Heart right ventricle (tissue), 16 donors: ENCODE measurements at regions not wholly inside any gene's neighbourhood (a gene's known extent, or its start where the extent isn't known, plus 50 kb on each side); places are given as distances from the start of the nearest gene placed in this dataset.

Source experiments
- ATAC-seq, 8 donors: fragments of 200-7000 bp; cut with Tn5 transposase; one replicate each; pipeline ENCODE4 v1.9.1; 2020; ENCODE audit warnings: mild to moderate bottlenecking in 8 of 8, moderate library complexity in 8 of 8, moderate number of reproducible peaks in 1 of 8
- DNase-seq, 2 donors: peaks; one replicate each; pipeline ENCODE4 v3.0.0-alpha.2; 2020
- H3K27ac ChIP-seq, 10 donors: fragments of 200-600 bp; sonication (generic) in 2 of 10; one replicate each; pipeline versions ENCODE4 v1.5.0 to v1.8.0; 2020 to 2022; ENCODE audit warnings: mild to moderate bottlenecking in 3 of 10
- H3K27me3 ChIP-seq, 7 donors: fragments of 200-600 bp; one replicate each; pipeline ENCODE4 v1.8.0; 2021 to 2022; ENCODE audit warnings: mild to moderate bottlenecking in 2 of 7
- H3K36me3 ChIP-seq, 9 donors: fragments of 200-600 bp; sonication (generic) in 1 of 9; one replicate each; pipeline versions ENCODE4 v1.5.0 to v1.8.0; 2020 to 2022; ENCODE audit warnings: mild to moderate bottlenecking in 2 of 9
- H3K4me1 ChIP-seq, 9 donors: fragments of 200-600 bp; sonication (generic) in 1 of 9; one replicate each; pipeline versions ENCODE4 v1.5.0 to v1.8.0; 2020 to 2022; ENCODE audit warnings: mild to moderate bottlenecking in 4 of 9
- H3K4me3 ChIP-seq, 10 donors: fragments of 200-600 bp; sonication (generic) in 2 of 10; one replicate each; pipeline versions ENCODE4 v1.5.0 to v1.8.0; 2020 to 2022; ENCODE audit warnings: mild to moderate bottlenecking in 7 of 10, moderate library complexity in 2 of 10
- H3K9me3 ChIP-seq, 11 donors: fragments of 200-600 bp in 10 of 11; sonication (generic) in 2 of 11; one replicate each; pipeline versions ENCODE4 v1.5.0 to v1.8.0; 2013 to 2022; ENCODE audit warnings: mild to moderate bottlenecking in 2 of 11, control low read depth in 1 of 11, moderate library complexity in 1 of 11
- whole genome bisulfite sequencing, 2 donors: extraction: QIAGEN DNeasy Blood & Tissue Kit; methylation state at CpG; one replicate each; pipeline ENCODE4 v1.1.7; 2013; ENCODE audit warnings: inconsistent platforms in 1 of 2; 5-methylcytosine and 5-hydroxymethylcytosine counted together
- intact Hi-C, 10 donors: fragments of 100-400 bp; cut with DNase I; formaldehyde crosslinking; loops; one replicate each; pipeline versions ENCODE4 v1.11.1 to v1.14.2; 2022
- TF ChIP-seq, protein P1 (sequence below), 9 donors: fragments of 200-600 bp; sonication (generic) in 2 of 9; IDR thresholded peaks; one replicate each; pipeline versions ENCODE4 v1.5.0 to v1.8.0; 2021 to 2022; ENCODE audit warnings: antibody characterized with exemption in 9 of 9, mild to moderate bottlenecking in 5 of 9, moderate library complexity in 1 of 9
- donor health status: Arrhythmogenic right ventricular cardiomyopathy.
- donor health status: ischemic (EF 13 %, LVEDD 7.1; RV severe dilation, severe dysfunction).
- donor health status: healthy with polysubstance abuse.
- donor health status: DM: no; HTN: yes; CAD: no.
- donor health status: DM: no; HTN: no; CAD: no.
- donor health status: ischemic (EF 25% LVEDD 6.9; RV normal size, moderate dysfunction).
- donor health status: ischemic (EF 25% LVEDD 5.7; RV mildly dilated, moderate dysfunction).
- donor health status: healthy.
- donor health status: DM: yes; HTN: yes; CAD: no.
- donor health status: Ischemic cardiomyopathy.
- donor health status: ischemic (EF 35%, LVEDD 5.7; RV mildly dilated, moderate dysfunction).
- donor health status: nonischemic (EF 11% LVEDD 7.7; RV severe dilation, severe dysfunction).
- donor health status: DM: yes; HTN: yes; CAD: no.
- donor health status: PGD.
- donor health status: ischemic (EF 29% LVEDD 5.4; RV normal size, mild dysfunction).
- donor health status: nonischemic (EF 23%, LVEDD 6.1; RV moderate dilation, normal function).

- intact Hi-C loops = no loop called here
- Histone ChIP-seq H3K27me3 (peaks cover 0 to 11% (median 1%) of the 10 kb centered on the region in 7 donors), H3K27ac (no peak overlapping the region), H3K4me1 (no peaks in the 10 kb centered on the region), H3K4me3 (no peak overlapping the region), H3K9me3 (no peaks in the 10 kb centered on the region), H3K36me3 (no peaks in the 10 kb centered on the region)
- TF ChIP-seq, protein P1, sequence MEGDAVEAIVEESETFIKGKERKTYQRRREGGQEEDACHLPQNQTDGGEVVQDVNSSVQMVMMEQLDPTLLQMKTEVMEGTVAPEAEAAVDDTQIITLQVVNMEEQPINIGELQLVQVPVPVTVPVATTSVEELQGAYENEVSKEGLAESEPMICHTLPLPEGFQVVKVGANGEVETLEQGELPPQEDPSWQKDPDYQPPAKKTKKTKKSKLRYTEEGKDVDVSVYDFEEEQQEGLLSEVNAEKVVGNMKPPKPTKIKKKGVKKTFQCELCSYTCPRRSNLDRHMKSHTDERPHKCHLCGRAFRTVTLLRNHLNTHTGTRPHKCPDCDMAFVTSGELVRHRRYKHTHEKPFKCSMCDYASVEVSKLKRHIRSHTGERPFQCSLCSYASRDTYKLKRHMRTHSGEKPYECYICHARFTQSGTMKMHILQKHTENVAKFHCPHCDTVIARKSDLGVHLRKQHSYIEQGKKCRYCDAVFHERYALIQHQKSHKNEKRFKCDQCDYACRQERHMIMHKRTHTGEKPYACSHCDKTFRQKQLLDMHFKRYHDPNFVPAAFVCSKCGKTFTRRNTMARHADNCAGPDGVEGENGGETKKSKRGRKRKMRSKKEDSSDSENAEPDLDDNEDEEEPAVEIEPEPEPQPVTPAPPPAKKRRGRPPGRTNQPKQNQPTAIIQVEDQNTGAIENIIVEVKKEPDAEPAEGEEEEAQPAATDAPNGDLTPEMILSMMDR (IDR thresholded peaks at IDR 0.05) = no peak
- ATAC-seq = no peak
- WGBS, 2 donors = 74 to 82% methylated on average over 11 of the region's 11 CpGs
- DNase-seq = no peak
Measured at GRCh38 chr13:111961651-111962192, 105.2 kb upstream of the SOX1 start.

DNA sequence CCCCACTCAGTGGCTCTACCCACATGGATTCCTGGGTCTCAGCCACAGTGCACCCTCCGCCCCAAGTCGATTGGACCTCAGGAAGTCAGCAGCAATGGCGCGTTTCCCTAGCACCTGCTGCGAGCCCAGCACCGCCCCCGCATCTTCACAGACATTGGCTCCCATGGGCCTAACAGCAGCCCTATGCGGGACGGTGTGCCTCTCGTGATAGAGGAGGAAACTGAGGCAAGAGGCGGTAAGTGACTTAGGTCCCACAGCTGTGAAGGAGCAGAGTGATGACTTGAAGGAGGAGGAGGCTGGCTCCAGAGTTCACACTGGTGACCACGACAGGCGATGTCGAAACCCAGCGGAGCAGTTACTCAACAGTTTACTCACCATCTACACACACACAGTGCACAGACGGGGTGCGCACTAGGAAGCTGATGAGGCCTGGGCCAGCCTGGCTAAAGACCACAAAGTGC is 104.5 kb upstream of the SOX1 start:
- intact Hi-C loops = no loop called here
- Histone ChIP-seq H3K4me1 (no peaks in the 10 kb centered on the region), H3K36me3 (no peaks in the 10 kb centered on the region), H3K4me3 (no peak overlapping the region), H3K27ac (no peak overlapping the region), H3K9me3 (no peaks in the 10 kb centered on the region), H3K27me3 (peaks cover 0 to 14% (median 4%) of the 10 kb centered on the region in 7 donors)
- ATAC-seq (peak in 1 of 8 donors; percentile 18), DNase-seq (no peak)
- WGBS, 2 donors = 88 to 89% methylated on average over 17 of the region's 17 CpGs
- TF ChIP-seq, protein P1 (IDR thresholded peaks at IDR 0.05) = no peak

DNA sequence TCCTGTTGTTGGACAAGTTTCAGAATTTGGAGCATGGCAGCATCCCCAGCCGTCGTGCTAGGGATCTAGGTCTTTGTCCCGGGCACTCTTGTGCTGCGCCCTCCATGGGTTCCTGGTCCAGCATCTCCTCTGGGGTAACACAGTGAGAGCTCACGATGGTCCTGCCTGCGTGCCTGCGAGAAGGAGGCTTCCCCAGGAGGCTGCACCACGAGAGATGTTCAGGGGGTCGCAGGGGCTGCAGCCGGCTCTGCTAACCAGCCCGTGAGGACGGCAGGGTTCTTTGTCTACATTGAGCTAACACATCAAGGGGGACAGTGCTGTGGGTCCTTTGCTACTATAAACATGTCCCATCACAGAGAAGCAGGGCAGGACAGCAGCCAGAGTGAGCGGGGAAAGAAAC is 103.9 kb upstream of the SOX1 start:
- 90 to 92% methylated on average over 13 of the region's 13 CpGs for WGBS, 2 donors
- no peaks in the 10 kb centered on the region for H3K4me1 ChIP-seq
- TF ChIP-seq, protein P1 (IDR thresholded peaks at IDR 0.05) = no peak
- H3K9me3 ChIP-seq = no peaks in the 10 kb centered on the region
- no peak for DNase-seq
- intact Hi-C loops = no loop called here
- no peaks in the 10 kb centered on the region for H3K36me3 ChIP-seq
- no peak for ATAC-seq
- no peak overlapping the region for H3K4me3 ChIP-seq
- H3K27me3 ChIP-seq = peaks cover 0 to 18% (median 4%) of the 10 kb centered on the region in 7 donors
- H3K27ac ChIP-seq = no peak overlapping the region

DNA sequence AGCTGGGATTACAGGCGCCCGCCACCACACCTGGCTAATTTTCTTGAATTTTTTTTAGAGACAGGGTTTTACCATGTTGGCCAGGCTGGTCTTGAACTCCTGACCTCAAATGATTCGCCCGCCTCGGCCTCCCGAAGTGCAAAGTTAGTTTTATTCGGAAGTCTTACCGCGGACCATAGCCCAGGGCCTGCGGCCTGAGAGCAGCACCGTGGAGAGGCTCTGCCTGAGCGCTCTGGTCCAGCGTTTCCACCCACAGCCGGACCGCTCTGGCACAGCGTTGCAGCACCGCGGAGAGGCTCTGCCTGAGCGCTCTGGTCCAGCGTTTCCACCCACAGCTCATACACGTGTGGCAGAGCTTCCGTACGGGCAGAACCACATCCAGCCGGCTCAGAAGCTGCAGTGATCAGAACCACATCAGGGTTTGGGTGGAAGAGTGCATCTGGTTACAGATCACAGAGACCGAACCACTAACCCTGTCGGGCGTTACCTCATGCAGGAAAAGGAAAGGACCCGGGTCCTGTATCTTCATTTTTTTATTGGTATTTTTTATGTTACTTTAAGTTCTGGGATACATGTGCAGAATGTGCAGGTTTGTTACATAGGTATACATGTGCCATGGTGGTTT is 102.4 kb upstream of the SOX1 start:
- Histone ChIP-seq H3K36me3 (no peaks in the 10 kb centered on the region), H3K4me3 (no peak overlapping the region), H3K27me3 (peaks cover 0 to 30% (median 13%) of the 10 kb centered on the region in 7 donors), H3K4me1 (no peaks in the 10 kb centered on the region), H3K9me3 (no peaks in the 10 kb centered on the region), H3K27ac (no peak overlapping the region)
- WGBS, 2 donors = 94% methylated on average over 28 of the region's 28 CpGs
- no peak for ATAC-seq
- intact Hi-C loops = no loop called here
- no peak for DNase-seq
- TF ChIP-seq, protein P1 (IDR thresholded peaks at IDR 0.05) = no peak
